Thyroid gland (tissue), 4 donors: ENCODE measurements at regions not wholly inside any gene's neighbourhood (a gene's known extent, or its start where the extent isn't known, plus 50 kb on each side); places are given as distances from the start of the nearest gene placed in this dataset.

Source experiments
- DNase-seq, 2 donors: peaks; one replicate each; pipeline ENCODE4 v3.0.0-alpha.2; 2019
- H3K27ac ChIP-seq, 3 donors: fragments of 200-600 bp; sonication (generic); 1 replicate in 2 of 3; 2 replicates in 1 of 3; pipeline ENCODE4 v1.5.1; 2016 to 2019; ENCODE audit warnings: mild to moderate bottlenecking in 1 of 3, moderate library complexity in 1 of 3
- H3K27me3 ChIP-seq: fragments of 200-600 bp; sonication (generic); one replicate; pipeline ENCODE4 v1.5.1; 2019
- H3K36me3 ChIP-seq, 2 donors: fragments of 200-600 bp; sonication (generic); one replicate each; pipeline ENCODE4 v1.5.1; 2016 to 2019
- H3K4me1 ChIP-seq, 2 donors: fragments of 200-600 bp; sonication (generic); one replicate each; pipeline ENCODE4 v1.5.1; 2017 to 2019
- H3K4me3 ChIP-seq, 3 donors: fragments of 200-600 bp; sonication (generic); replicated peaks in 1 of 3; 1 replicate in 2 of 3; 2 replicates in 1 of 3; pipeline ENCODE4 v1.5.1; 2016; ENCODE audit warnings: mild to moderate bottlenecking in 1 of 3
- H3K9me3 ChIP-seq: fragments of 200-600 bp; sonication (generic); one replicate; pipeline ENCODE4 v1.5.1; 2017
- CTCF ChIP-seq, 6 experiments: fragments of 200-600 bp in 3 of 6; fragments of 450-650 bp in 3 of 6; sonication (generic) in 3 of 6; IDR thresholded peaks; one replicate each; pipeline ENCODE4 v1.5.1; 2016 to 2019; ENCODE audit warnings: antibody characterized with exemption in 6 of 6, mild to moderate bottlenecking in 2 of 6, inconsistent platforms in 1 of 6, moderate library complexity in 1 of 6
- POLR2A ChIP-seq, 2 donors: fragments of 450-650 bp; IDR thresholded peaks; one replicate each; pipeline ENCODE4 v1.6.1; 2017; ENCODE audit warnings: antibody characterized with exemption in 2 of 2, mild to moderate bottlenecking in 2 of 2, moderate library complexity in 1 of 2
- WGBS, 2 donors: methylation state at CpG; one replicate each; pipeline ENCODE4 v1.1.5; 2017; 5-methylcytosine and 5-hydroxymethylcytosine counted together
- intact Hi-C: fragments of 100-400 bp; cut with DNase I; formaldehyde crosslinking; loops from one replicate; pipeline ENCODE4 v1.15.1; 2023

GRCh38 chr6:21820442-21820841 is 226.9 kb downstream of the SOX4 start:
- no peak for DNase-seq
- TF ChIP-seq POLR2A (IDR thresholded peaks at IDR 0.05): no peak
- no peak for TF ChIP-seq CTCF (IDR thresholded peaks at IDR 0.05)
- H3K36me3 ChIP-seq: no peaks in the 10 kb centered on the region
- no peak overlapping the region for H3K27ac ChIP-seq
- H3K9me3 ChIP-seq: no peaks in the 10 kb centered on the region
- H3K27me3 ChIP-seq: no peaks in the 10 kb centered on the region
- H3K4me1 ChIP-seq: no peaks in the 10 kb centered on the region
- intact Hi-C loops: no loop called here
- 95 to 98% methylated on average over 6 of the region's 6 CpGs for WGBS, 2 donors
- H3K4me3 ChIP-seq: no peak overlapping the region

GRCh38 chr6:21823371-21823770 is 229.8 kb downstream of the SOX4 start:
- no peaks in the 10 kb centered on the region for H3K27me3 ChIP-seq
- H3K4me3 ChIP-seq: no peak overlapping the region
- no peak for DNase-seq
- H3K9me3 ChIP-seq: no peaks in the 10 kb centered on the region
- 82 to 89% methylated on average over 1 of the region's 1 CpG for WGBS, 2 donors
- intact Hi-C loops: no loop called here
- no peak overlapping the region for H3K27ac ChIP-seq
- TF ChIP-seq POLR2A (IDR thresholded peaks at IDR 0.05): no peak
- no peak for TF ChIP-seq CTCF (IDR thresholded peaks at IDR 0.05)
- H3K36me3 ChIP-seq: no peaks in the 10 kb centered on the region
- H3K4me1 ChIP-seq: no peaks in the 10 kb centered on the region

- H3K4me1 ChIP-seq: no peaks in the 10 kb centered on the region
- H3K27me3 ChIP-seq: no peaks in the 10 kb centered on the region
- H3K27ac ChIP-seq: no peak overlapping the region
- intact Hi-C loops: no loop called here
- no peaks in the 10 kb centered on the region for H3K36me3 ChIP-seq
- TF ChIP-seq POLR2A (IDR thresholded peaks at IDR 0.05): no peak
- TF ChIP-seq CTCF (IDR thresholded peaks at IDR 0.05): no peak
- DNase-seq: no peak
- H3K4me3 ChIP-seq: no peak overlapping the region
- 88 to 93% methylated on average over 8 of the region's 8 CpGs for WGBS, 2 donors
- no peaks in the 10 kb centered on the region for H3K9me3 ChIP-seq
These were observed 231.1 kb downstream of the SOX4 start for GRCh38 chr6:21824431-21825177.

GRCh38 chr6:21826023-21826422 is 232.5 kb downstream of the SOX4 start:
- no peaks in the 10 kb centered on the region for H3K27me3 ChIP-seq
- no peak overlapping the region for H3K27ac ChIP-seq
- TF ChIP-seq POLR2A (IDR thresholded peaks at IDR 0.05) (no peak), CTCF (IDR thresholded peaks at IDR 0.05) (no peak)
- H3K36me3 ChIP-seq: no peaks in the 10 kb centered on the region
- H3K9me3 ChIP-seq: no peaks in the 10 kb centered on the region
- 62 to 79% methylated on average over 7 of the region's 7 CpGs for WGBS, 2 donors
- no peaks in the 10 kb centered on the region for H3K4me1 ChIP-seq
- intact Hi-C loops: no loop called here
- H3K4me3 ChIP-seq: no peak overlapping the region
- DNase-seq: no peak

GRCh38 chr6:21826904-21827303 is 233.4 kb downstream of the SOX4 start:
- intact Hi-C loops: no loop called here
- Histone ChIP-seq H3K9me3 (no peaks in the 10 kb centered on the region), H3K4me3 (no peak overlapping the region), H3K4me1 (no peaks in the 10 kb centered on the region), H3K27ac (no peak overlapping the region), H3K36me3 (no peaks in the 10 kb centered on the region), H3K27me3 (no peaks in the 10 kb centered on the region)
- DNase-seq: no peak
- 96 to 97% methylated on average over 9 of the region's 9 CpGs for WGBS, 2 donors
- TF ChIP-seq POLR2A (IDR thresholded peaks at IDR 0.05) (no peak), CTCF (IDR thresholded peaks at IDR 0.05) (no peak)
